H7 (cell line): ENCODE measurements at regions not wholly inside any gene's neighbourhood (a gene's known extent, or its start where the extent isn't known, plus 50 kb on each side); places are given as distances from the start of the nearest gene placed in this dataset.
A peak's percentile ranks its signal among the peaks of the same experiment; 100 is the strongest.

Experiments
- DNase-seq: peaks from one replicate; pipeline ENCODE4 v3.0.0; 2012
- H3K27me3 ChIP-seq: 2 replicates; pipeline ENCODE4 v1.6.0; 2011; ENCODE audit warnings: mild to moderate bottlenecking, low read length; ENCODE audit not compliant: control insufficient read depth, insufficient read depth
- H3K36me3 ChIP-seq: replicated peaks from 2 replicates; pipeline ENCODE4 v1.5.1; 2011; ENCODE audit warnings: low read length; ENCODE audit not compliant: control insufficient read depth, insufficient read depth
- H3K4me3 ChIP-seq: 2 replicates; pipeline ENCODE4 v1.5.1; 2011; ENCODE audit warnings: low read depth, mild to moderate bottlenecking, control low read depth, low read length, moderate library complexity; ENCODE audit not compliant: insufficient read depth

DNA sequence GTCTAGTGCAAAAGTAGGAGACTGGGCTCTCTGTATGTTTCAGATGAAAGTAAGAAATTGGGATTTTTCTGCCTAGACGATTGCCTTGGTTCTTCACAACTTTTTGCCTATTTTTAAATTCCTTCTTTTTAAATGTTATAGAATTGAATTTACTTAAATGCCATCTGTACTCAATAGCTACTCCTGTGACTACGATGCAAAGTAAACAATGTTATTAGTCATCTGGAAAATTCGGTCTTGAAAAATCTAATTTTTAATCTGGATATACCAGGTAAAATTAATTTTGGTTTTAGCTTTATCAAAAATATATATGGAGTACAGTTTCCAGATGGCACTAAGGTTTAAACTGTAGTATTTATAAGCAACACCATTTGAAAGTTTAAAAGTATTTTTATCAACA lies 472.2 kb downstream of the UTRN start:
- H3K27me3 ChIP-seq = no peaks in the 10 kb centered on the region
- no peak overlapping the region for H3K4me3 ChIP-seq
- no peak for DNase-seq
- H3K36me3 ChIP-seq = no peaks in the 10 kb centered on the region; the same call in 1 of the 2 replicates

DNA sequence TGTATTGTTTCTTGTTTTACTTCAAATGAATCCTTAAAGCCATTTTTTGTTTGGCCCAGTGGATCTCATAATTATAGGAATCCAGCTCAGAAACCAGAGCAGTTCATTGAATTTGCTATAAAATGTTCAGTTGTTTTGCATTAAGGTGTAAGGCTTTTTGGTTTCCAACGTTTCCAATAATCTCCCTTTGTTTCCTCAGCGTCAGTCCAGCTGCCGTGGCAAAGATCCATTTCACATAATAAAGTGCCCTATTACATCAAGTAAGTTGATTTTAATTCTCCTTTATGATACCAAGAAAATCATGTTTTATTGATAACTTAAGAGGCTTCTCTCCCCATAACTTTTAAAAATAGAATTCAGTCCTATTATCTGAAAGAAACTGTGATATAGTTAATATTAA lies 472.6 kb downstream of the UTRN start:
- Histone ChIP-seq H3K4me3 (no peak overlapping the region), H3K36me3 (no peaks in the 10 kb centered on the region; the same call in 1 of the 2 replicates), H3K27me3 (no peaks in the 10 kb centered on the region)
- no peak for DNase-seq

DNA sequence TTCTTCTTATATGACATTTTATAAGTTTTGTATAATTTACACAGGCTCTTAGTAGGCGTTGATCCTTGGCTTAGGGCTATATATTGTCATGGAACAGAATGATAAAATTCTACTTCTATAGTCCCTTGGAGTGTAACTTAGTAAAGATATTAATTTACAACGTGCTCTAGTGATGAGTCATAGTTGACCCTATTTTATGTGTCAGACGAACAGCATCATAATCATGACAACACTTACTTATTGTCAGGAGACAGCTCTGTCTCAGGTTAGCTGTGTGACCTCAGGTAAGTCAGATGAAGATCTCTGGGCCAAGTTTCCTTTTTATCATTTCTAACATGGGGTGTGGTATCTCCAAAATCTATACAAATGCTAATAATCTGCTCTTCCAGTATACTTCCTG lies 473.5 kb downstream of the UTRN start:
- H3K27me3 ChIP-seq = no peaks in the 10 kb centered on the region
- H3K36me3 ChIP-seq = no peaks in the 10 kb centered on the region
- H3K4me3 ChIP-seq = no peak overlapping the region
- no peak for DNase-seq

DNA sequence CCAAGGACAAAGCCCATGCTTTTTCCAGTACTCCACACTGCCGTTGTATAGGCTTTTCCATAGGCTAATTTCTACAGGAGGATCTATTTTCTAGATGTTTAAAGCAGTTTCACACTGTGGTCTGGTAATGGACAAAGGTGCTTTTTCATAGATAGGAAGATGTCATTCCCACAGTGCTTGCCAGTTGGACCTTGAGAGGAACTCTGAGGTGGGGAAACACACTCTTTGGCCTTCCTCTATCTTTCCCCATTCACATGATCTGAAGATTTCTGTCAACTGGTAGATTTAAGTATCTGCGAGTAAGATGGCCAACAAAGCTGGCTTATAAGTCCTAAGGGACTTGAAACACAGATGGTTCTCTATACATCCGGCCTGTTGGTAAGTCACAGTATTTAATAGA lies 477.3 kb downstream of the UTRN start:
- Histone ChIP-seq H3K36me3 (no peaks in the 10 kb centered on the region), H3K4me3 (no peak overlapping the region), H3K27me3 (no peaks in the 10 kb centered on the region)
- DNase-seq = no peak

DNA sequence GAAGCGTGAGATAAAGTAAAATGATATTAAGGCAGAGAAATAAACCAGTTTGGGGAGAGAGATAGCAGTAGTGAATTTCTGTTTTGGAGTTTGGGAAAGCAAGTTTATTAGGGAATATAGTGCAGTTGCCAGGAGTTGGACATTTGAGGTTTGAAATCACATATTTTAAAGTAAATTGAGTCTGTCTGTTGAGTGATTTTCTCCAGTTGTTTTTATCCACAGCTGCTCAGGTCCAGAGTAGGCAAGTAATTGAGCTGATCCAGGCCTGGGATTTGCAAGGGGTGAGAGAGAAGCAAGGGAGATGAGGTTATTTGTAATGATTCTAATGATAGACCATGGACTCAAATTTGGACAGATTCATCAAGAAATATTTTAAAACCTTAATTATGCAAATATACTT lies 481.9 kb downstream of the UTRN start:
- Histone ChIP-seq H3K4me3 (no peak overlapping the region), H3K27me3 (no peaks in the 10 kb centered on the region), H3K36me3 (no peaks in the 10 kb centered on the region)
- DNase-seq = no peak

DNA sequence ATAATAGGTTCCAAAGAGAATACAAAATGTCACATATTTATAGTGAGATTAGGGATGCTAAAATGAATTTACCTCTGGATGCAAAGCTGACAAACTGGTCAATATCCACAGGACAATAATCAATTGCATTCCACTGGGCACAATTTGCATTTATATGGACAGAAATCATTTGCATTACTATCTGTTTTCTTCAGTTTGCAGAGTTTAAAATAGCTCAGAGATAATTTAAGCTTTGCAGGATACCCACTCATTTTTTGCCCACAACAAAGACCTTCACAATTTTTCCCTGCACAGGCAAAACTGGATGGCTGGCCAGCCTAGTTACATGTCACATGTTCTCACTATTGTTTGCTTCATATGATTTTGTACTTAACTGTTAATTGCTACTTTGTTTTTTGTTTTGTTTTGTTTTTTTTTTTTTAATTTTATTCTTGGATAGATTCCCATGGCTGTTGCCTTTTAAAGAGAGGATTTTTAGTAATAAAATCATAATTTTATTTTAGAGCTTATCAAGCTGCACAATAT lies 483.5 kb downstream of the UTRN start:
- DNase-seq = no peak
- Histone ChIP-seq H3K4me3 (no peak overlapping the region), H3K36me3 (no peaks in the 10 kb centered on the region), H3K27me3 (no peaks in the 10 kb centered on the region)

DNA sequence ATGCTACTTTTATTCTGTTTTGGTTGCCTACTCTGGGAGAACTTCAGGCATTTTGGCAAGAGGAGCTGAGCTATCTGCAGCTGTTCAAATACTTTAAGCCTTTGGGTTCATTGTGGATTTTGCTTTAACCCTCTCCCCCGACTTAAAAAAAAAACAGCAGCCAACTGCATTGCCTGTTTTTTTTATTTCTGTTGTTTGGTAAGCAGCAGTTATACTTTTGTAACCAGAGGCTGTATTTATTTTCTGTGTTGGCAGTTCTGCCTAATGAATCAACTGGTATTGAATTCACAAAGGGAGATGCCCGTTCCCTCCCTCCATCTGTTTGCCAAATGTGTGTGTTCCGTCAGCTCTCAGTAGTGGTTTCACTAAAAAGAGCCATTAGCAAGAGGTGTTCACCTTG lies 484.0 kb downstream of the UTRN start:
- H3K36me3 ChIP-seq = no peaks in the 10 kb centered on the region; the same call in 1 of the 2 replicates
- no peaks in the 10 kb centered on the region for H3K27me3 ChIP-seq
- no peak for DNase-seq
- H3K4me3 ChIP-seq = no peak overlapping the region

- H3K4me3 ChIP-seq = no peak overlapping the region
- H3K27me3 ChIP-seq = no peaks in the 10 kb centered on the region
- H3K36me3 ChIP-seq = no peaks in the 10 kb centered on the region; the same call in 1 of the 2 replicates
- DNase-seq = no peak
Observed at GRCh38 chr6:144776031-144776819, 491.1 kb downstream of the UTRN start.

GRCh38 chr6:144777249-144777648 lies 492.1 kb downstream of the UTRN start:
- DNase-seq = no peak
- H3K36me3 ChIP-seq = no peaks in the 10 kb centered on the region; the same call in 1 of the 2 replicates
- H3K27me3 ChIP-seq = no peaks in the 10 kb centered on the region
- H3K4me3 ChIP-seq = no peak overlapping the region

GRCh38 chr6:144778056-144778455 lies 492.9 kb downstream of the UTRN start:
- no peaks in the 10 kb centered on the region; the same call in 1 of the 2 replicates for H3K36me3 ChIP-seq
- no peak for DNase-seq
- H3K4me3 ChIP-seq = no peak overlapping the region
- no peaks in the 10 kb centered on the region for H3K27me3 ChIP-seq

- H3K4me3 ChIP-seq = no peak overlapping the region
- H3K36me3 ChIP-seq = no peaks in the 10 kb centered on the region
- peak; percentile 8 for DNase-seq
- no peaks in the 10 kb centered on the region for H3K27me3 ChIP-seq
Observed at GRCh38 chr6:144778773-144779492, 493.8 kb downstream of the UTRN start.

DNA sequence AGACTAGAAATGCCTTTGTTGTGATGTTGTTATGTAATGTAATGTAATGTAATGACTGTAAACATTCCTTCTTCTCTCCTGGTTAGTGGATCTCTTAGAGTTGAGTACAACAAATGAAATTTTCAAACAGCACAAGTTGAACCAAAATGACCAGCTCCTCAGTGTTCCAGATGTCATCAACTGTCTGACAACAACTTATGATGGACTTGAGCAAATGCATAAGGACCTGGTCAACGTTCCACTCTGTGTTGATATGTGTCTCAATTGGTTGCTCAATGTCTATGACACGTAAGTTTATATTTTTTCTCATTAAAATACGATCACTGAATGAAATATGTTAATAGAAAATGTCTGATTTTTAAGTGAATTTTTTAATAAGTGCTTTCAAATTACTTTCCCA lies 496.7 kb downstream of the UTRN start:
- DNase-seq = no peak
- H3K27me3 ChIP-seq = no peaks in the 10 kb centered on the region
- no peak overlapping the region for H3K4me3 ChIP-seq
- no peaks in the 10 kb centered on the region for H3K36me3 ChIP-seq

DNA sequence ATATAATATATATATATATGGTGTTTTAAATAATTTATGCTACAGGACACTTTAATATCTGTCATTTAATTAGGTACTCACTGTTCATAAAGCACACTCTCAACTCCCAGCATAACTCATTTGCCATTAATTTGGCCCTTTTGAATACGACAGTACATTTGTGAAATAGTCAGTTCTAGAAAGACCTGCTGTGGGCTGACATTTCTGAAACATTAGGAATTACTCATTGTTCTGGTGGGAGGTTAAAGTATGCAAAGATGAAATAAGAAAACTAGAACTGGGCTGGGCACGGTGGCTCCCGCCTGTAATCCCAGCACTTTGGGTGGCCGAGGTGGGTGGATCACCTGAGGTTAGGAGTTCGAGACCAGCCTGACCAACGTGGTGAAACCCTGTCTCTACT lies 497.5 kb downstream of the UTRN start:
- Histone ChIP-seq H3K4me3 (no peak overlapping the region), H3K36me3 (no peaks in the 10 kb centered on the region)
- no peak for DNase-seq

GRCh38 chr6:144785056-144785455 lies 499.9 kb downstream of the UTRN start:
- no peaks in the 10 kb centered on the region for H3K36me3 ChIP-seq
- no peak for DNase-seq
- no peaks in the 10 kb centered on the region for H3K27me3 ChIP-seq
- no peak overlapping the region for H3K4me3 ChIP-seq

More for the DNA sequence above, 497.5 kb downstream of the UTRN start:
- H3K27me3 ChIP-seq = no peaks in the 10 kb centered on the region

DNA sequence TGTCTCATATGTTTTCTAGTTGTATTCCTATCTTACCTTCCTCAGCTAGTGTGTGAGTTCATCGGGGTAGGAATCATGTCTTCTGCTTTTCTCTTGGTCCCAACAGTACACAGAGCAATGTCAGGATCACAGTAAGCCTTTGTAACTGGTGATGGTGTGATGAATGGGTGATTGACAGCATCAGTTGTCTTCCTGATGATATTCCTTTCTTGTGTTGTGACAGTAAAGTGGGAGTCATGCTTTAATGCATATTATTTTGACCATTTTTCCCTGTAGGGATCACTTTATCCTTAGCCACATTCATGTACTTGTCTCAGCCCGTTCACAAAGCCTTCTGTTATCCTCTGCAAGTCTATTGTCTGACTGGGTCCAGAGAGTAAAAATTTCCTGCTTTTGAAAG lies 501.7 kb downstream of the UTRN start:
- no peak for DNase-seq

More for the DNA sequence above, 501.7 kb downstream of the UTRN start:
- H3K4me3 ChIP-seq = no peak overlapping the region
- H3K27me3 ChIP-seq = no peaks in the 10 kb centered on the region
- no peaks in the 10 kb centered on the region for H3K36me3 ChIP-seq
